ENCODE measurements at regions not wholly inside any gene's neighbourhood (a gene's known extent, or its start where the extent isn't known, plus 50 kb on each side); places are given as distances from the start of the nearest gene placed in this dataset.
"Not testable (repeated sequence)": the region's sequence is repeated elsewhere in the genome, so short reads cannot be mapped to it uniquely, and the experiment has no call there.

DNA sequence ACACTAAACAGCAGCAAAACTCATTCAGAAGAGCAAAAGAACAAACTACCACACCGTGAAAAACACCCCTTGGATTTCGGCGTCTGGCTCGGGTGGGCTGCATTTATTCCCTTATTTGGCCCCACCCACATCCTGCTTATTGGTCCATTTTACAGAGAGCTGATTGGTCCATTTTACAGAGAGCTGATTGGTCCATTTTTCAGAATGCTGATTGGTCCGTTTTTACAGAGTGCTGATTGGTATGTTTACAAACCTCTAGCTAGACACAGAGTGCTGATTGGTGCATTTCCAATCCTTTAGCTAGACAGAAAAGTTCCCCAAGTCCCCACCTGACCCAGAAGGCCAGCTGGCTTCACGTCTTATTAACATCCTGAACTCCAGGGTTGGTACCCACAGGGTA, 286.6 kb upstream of the ASIC2 start:
- not testable (repeated sequence) for H3K36me3 Mint-ChIP-seq; H3K9me3 Mint-ChIP-seq; H3K27ac Mint-ChIP-seq; DNase-seq (ENCODE audit: low spot score in 2 of 2); H3K4me3 Mint-ChIP-seq; H3K4me1 Mint-ChIP-seq; ATAC-seq

DNA sequence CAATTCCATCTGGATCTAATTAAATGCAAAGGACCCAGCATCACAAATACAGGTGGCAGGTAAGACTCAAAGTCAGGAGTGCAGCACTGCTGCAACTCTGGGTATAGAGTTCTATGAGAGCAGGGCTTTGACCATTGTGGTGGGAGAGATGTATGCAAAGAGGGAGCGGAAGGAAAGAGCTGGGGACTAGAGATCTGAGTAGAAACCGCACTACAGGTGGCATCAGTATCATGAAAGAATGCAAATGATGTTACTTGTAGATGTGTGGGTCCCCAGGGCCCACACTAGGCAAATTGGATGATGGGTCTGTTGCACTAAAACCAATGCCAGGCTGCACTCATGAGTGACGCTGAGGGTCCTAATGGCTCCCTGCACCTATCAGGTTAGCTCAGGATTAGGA, 287.1 kb upstream of the ASIC2 start:
- ATAC-seq (no peak), DNase-seq (ENCODE audit: low spot score in 2 of 2) (no peak)
- Mint-ChIP-seq H3K4me3 (no peak overlapping the region), H3K27ac (no peak overlapping the region), H3K9me3 (no peaks in the 10 kb centered on the region), H3K36me3 (no peaks in the 10 kb centered on the region), H3K4me1 (no peaks in the 10 kb centered on the region)

DNA sequence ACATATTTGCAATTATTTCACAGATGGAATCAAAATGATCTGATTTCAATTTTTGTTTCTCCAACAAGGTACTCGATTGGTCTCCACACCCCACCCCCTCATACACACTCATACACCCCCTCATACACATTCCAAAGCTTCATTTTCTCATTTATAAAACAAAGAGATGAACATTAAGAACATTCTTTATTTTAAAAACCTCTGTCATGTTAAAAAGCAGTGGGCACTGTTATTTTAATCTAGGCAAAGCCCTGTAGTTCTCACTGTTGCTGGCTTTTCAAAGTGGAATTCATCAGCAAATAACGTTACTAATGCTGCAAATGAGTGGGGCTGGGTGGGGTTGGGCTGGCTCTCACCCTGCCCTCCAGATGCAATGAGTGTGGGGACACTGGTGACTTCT, 289.6 kb upstream of the ASIC2 start:
- no peak for DNase-seq (ENCODE audit: low spot score in 2 of 2)
- Mint-ChIP-seq H3K4me1 (no peaks in the 10 kb centered on the region), H3K36me3 (no peaks in the 10 kb centered on the region), H3K4me3 (no peak overlapping the region), H3K27ac (no peak overlapping the region), H3K9me3 (no peaks in the 10 kb centered on the region)
- no peak for ATAC-seq

DNA sequence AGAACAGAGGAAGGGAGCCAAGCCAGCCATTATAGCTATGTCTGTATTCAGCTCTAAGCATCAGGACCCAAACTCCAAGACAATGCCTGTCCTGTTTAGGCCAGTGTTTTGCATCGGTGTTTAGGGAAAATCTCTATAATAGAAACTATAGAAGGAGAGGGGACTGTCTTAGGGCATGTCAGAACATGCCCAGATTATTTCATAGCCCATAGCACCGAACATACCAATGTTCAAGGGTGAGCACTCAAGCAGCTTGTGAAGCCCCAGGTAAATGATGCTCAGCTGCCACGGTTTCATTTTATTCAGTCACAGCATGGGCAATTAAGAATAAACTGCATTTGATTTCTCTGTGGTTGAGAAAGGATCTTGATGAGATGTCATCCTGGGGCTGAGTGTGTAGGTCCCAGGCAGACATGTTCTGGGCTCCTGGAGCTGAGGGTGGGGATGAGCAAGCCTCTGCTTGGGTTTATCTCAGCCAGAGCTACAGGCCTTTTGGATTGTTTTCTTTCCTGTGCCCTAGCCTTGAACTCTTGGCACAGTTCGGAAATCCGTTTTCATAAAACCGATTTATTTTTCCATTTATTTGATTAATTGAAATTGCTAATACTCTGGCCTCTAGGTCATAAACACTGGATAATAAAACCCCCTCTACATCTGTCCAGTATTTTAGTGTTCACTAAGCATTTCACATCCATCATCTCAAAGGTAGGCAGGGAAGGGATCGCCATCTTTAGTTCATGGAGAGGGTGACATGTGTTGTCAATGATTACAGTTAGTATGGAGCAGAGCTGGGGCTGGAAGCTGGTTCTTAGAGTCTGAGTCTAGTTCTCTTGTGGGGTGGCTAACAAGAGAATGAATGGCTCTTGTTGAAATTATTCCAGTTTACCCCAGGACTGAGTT, 290.7 kb upstream of the ASIC2 start:
- ATAC-seq (no peak), DNase-seq (ENCODE audit: low spot score in 2 of 2) (no peak)
- H3K36me3 Mint-ChIP-seq = no peaks in the 10 kb centered on the region
- no peaks in the 10 kb centered on the region for H3K4me1 Mint-ChIP-seq
- H3K4me3 Mint-ChIP-seq = no peak overlapping the region
- H3K9me3 Mint-ChIP-seq = no peaks in the 10 kb centered on the region
- no peak overlapping the region for H3K27ac Mint-ChIP-seq

DNA sequence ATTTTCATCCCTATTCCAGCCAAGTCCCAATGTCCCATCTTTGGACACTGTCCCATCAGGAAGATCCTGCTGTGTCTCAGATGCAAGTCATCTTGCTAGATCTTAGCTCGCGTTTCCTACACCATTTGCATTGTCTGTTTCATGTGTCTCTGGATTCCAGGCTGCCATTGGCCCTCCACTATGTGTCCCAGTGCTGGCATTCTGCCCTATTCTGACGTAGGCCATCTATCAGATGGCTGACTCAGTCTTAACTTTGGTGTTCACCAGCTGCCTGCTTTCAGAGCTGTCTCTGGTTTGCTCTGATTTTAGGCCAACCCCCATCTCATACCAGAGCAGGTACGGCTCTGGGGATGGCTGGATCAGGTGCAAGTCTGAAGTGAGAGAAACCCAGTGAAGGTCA, 300.9 kb upstream of the ASIC2 start:
- H3K4me3 Mint-ChIP-seq = no peak overlapping the region

DNA sequence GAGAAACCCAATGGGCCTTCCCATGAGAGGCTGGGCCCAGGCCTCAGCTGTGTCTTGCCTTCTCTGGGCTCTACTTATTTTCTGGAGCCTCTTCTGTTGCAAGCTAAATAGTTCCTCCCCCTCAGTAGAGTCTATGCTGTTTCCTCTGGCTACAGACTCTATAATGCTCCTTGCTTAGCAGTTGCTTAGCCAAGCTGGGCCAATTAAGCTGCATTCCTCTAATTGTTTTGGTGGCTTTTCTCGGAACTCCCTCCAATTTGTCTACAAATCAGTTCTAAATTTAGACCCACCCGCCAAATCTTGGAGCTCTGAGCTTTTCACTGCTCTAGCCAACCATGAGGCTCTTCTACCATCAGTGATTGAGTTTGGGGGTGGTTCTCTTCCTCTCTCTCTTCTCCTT, 302.7 kb upstream of the ASIC2 start:
- H3K36me3 Mint-ChIP-seq = no peaks in the 10 kb centered on the region
- no peak overlapping the region for H3K4me3 Mint-ChIP-seq
- H3K9me3 Mint-ChIP-seq = no peaks in the 10 kb centered on the region
- no peak for DNase-seq (ENCODE audit: low spot score in 2 of 2)
- ATAC-seq = no peak
- no peak overlapping the region for H3K27ac Mint-ChIP-seq
- H3K4me1 Mint-ChIP-seq = no peaks in the 10 kb centered on the region

More for the DNA sequence above, 300.9 kb upstream of the ASIC2 start:
- H3K36me3 Mint-ChIP-seq = no peaks in the 10 kb centered on the region
- no peaks in the 10 kb centered on the region for H3K4me1 Mint-ChIP-seq
- H3K9me3 Mint-ChIP-seq = no peaks in the 10 kb centered on the region
- H3K27ac Mint-ChIP-seq = no peak overlapping the region
- ATAC-seq (no peak), DNase-seq (ENCODE audit: low spot score in 2 of 2) (no peak)

DNA sequence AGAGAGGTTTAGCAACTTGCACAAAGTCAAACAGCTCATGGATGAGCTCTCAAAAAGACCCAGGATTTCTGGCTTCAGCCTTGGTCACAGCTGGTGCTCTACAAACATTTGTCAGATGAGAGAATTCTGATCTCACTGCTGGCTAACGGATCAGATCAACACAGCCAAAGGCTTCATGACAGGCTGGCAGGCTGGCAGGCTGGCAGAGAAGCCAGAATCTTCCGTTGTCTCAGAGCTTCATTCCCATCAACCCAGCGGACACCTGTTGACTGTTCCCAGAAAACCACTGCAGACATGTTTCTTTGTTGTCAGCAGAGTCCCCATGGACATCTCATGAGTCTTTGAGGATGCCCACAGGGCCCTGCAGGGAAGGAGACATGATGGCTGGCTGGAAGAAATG, 303.8 kb upstream of the ASIC2 start:
- no peak overlapping the region for H3K4me3 Mint-ChIP-seq
- no peak for ATAC-seq
- H3K4me1 Mint-ChIP-seq = no peaks in the 10 kb centered on the region
- no peaks in the 10 kb centered on the region for H3K36me3 Mint-ChIP-seq
- no peaks in the 10 kb centered on the region for H3K9me3 Mint-ChIP-seq
- no peak overlapping the region for H3K27ac Mint-ChIP-seq
- no peak for DNase-seq (ENCODE audit: low spot score in 2 of 2)

DNA sequence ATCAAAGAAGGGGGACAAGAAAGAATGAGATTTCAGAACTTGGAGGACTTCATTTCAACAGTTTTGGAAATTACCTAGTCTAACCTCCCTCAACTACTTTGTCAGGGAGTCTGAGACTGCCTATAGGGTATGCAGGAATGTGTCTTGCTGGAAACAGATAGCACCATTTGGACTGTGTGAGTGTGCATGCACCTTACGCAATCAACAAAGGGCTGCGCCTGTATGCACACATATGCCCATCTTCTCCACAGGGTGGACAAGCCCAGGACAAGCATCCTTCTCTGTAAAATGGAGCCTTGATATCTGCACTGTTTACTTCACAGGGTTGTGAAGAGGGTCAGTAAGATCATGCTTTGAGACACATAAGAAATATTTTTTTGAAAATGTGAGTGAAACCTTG, 305.7 kb upstream of the ASIC2 start:
- no peaks in the 10 kb centered on the region for H3K4me1 Mint-ChIP-seq
- no peak overlapping the region for H3K27ac Mint-ChIP-seq
- H3K4me3 Mint-ChIP-seq = no peak overlapping the region
- DNase-seq (ENCODE audit: low spot score in 2 of 2) (no peak), ATAC-seq (no peak)
- H3K36me3 Mint-ChIP-seq = no peaks in the 10 kb centered on the region
- H3K9me3 Mint-ChIP-seq = no peaks in the 10 kb centered on the region

DNA sequence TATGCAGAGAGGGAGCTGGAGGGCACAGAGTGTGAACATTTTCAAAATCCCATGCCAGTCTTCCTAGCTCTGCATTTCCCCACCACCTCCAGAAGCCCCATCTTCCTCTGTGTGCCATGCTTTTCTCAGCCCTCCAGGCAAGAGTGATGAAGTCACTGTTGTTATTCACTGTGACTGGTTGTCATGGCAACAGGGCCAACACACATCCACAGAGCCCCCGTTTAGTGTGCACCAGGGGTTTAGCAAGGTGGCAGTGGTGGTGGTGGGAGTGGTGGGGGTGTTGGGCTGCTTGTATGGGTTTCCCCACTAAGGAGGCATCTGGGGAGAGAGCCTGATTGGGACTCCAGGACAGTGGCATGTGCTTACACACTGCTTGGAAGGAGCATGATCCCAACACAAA, 309.9 kb upstream of the ASIC2 start:
- H3K4me1 Mint-ChIP-seq = no peaks in the 10 kb centered on the region
- H3K9me3 Mint-ChIP-seq = no peaks in the 10 kb centered on the region
- DNase-seq (ENCODE audit: low spot score in 2 of 2) (no peak), ATAC-seq (no peak)
- H3K27ac Mint-ChIP-seq = no peak overlapping the region
- no peaks in the 10 kb centered on the region for H3K36me3 Mint-ChIP-seq
- H3K4me3 Mint-ChIP-seq = no peak overlapping the region

DNA sequence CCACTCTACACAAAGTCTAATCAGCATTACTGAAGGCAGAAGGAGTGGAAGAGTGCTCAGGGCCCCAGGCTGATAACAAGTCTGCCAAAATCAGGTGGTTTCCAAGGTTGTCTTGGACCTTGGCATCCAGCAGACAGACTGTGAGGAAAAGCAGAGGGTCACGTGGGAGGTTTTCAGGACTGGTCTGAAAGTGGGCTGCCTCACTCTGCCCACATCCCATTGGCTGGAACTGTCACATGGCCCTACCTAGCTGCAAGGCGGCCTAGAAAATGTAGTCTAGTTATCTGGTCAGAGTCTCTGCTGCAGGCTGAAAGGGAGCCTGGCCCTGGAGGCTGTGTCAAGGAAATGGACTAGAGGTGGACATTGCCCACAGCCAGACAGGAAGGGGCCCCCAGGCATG, 310.7 kb upstream of the ASIC2 start:
- no peak for ATAC-seq
- H3K4me3 Mint-ChIP-seq = no peak overlapping the region
- H3K27ac Mint-ChIP-seq = no peak overlapping the region
- H3K9me3 Mint-ChIP-seq = no peaks in the 10 kb centered on the region
- no peaks in the 10 kb centered on the region for H3K4me1 Mint-ChIP-seq
- DNase-seq (ENCODE audit: low spot score in 2 of 2) = no peak
- H3K36me3 Mint-ChIP-seq = no peaks in the 10 kb centered on the region

DNA sequence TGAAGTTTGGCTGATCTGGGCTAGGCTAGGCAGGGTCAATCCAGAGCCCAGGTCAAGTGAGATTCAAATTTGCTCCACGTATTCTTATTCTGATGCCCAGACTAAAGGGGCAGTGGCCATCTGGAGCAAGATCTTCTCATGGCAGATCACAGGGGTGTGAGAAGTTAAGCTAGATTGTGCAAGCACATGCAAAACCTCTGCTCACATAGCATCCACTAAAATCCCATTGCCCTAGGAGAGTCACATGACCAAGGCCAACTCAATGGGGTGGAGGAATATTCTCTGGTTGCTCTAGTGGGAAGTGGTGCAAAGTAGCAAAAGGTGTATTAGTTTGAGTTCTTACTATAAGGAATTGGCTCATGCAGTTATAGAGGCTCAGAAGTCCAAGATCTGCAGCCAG, 318.4 kb upstream of the ASIC2 start:
- ATAC-seq (no peak), DNase-seq (ENCODE audit: low spot score in 2 of 2) (no peak)
- Mint-ChIP-seq H3K4me3 (no peak overlapping the region), H3K4me1 (no peaks in the 10 kb centered on the region), H3K36me3 (no peaks in the 10 kb centered on the region), H3K27ac (no peak overlapping the region), H3K9me3 (no peaks in the 10 kb centered on the region)

DNA sequence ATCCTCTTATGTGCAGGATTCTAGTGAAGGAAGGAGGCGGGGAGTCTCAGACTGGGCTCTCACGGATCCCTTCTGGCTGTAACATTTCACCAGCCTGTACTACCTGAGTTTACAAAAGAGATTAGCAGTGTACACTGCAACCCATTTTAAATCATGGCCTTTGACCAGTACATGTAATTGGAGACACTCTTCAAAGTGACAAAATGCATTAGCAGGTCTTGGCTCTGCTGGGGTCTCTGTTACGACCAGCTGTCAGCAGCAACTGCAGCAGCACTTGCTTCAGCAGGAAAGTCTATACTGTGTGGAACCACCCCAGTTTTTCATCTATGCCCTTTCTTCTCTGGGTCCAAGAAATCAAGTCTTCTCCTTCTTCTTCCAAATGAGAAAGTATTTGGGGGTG, 322.8 kb upstream of the ASIC2 start:
- ATAC-seq (no peak), DNase-seq (ENCODE audit: low spot score in 2 of 2) (no peak)
- H3K9me3 Mint-ChIP-seq = no peaks in the 10 kb centered on the region
- no peaks in the 10 kb centered on the region for H3K4me1 Mint-ChIP-seq
- H3K36me3 Mint-ChIP-seq = no peaks in the 10 kb centered on the region
- no peak overlapping the region for H3K4me3 Mint-ChIP-seq
- no peak overlapping the region for H3K27ac Mint-ChIP-seq

DNA sequence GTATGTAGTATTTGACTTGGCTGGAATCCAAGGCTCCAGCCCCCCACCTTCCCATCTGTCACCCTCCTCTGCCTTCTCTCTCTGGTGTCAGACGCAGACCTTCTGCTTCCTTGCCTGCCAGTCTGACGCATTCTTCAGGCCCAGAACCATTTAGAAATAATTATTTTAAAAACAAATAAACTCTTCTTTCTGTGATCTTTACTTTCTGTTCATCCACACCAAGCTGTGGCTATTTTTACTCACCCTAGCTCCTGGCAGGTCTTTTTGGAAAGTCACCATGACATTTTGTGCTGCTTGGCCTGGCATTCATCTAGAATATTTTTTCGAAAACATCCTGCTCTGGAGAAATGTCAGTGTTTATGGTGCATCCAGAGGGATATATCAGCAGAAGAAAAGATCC, 330.7 kb upstream of the ASIC2 start:
- DNase-seq (ENCODE audit: low spot score in 2 of 2) = no peak
- Mint-ChIP-seq H3K27ac (no peak overlapping the region), H3K36me3 (no peaks in the 10 kb centered on the region), H3K9me3 (no peaks in the 10 kb centered on the region), H3K4me1 (no peaks in the 10 kb centered on the region), H3K4me3 (no peak overlapping the region)
- ATAC-seq = no peak

DNA sequence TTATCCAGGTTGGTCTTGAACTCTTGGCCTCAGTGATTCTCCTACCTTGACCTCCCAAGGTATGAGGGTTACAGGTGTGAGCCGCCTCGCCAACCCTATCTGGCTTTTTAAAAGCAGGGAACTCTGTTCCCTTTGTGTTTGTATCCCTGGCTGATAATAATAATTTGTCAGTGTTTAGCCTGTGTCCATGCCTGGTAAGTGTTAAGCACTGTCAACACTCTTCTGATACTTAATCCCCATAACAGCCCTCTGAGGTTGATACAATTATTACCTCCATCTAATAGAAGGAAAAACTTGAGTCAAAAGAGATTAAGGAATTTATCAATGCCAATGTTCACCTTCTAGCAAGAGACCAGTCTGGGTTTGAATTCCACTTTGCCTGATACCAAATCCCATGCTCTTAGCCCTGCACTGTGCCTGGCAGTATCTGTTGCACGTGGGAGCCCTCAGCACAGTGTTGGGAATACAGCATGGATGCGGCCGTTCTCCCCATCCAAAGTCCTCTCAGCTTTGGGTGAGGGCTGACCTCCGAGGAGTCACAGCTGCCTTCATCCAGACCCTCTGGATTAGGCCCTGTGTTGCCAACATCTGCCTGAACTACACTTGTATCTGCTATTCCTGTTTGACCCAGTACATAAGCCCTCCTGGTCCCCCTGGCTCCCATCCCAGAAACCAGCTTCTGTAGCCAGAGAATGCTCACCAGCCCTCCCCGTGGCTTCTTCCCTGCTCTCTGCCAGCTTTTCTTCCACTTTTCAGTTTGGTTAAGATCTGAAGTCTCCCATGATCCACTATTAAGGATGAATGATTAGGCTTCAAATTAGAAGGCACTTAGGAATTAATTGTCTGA, 335.6 kb upstream of the ASIC2 start:
- H3K36me3 Mint-ChIP-seq = no peaks in the 10 kb centered on the region
- no peak for DNase-seq (ENCODE audit: low spot score in 2 of 2)
- no peaks in the 10 kb centered on the region for H3K4me1 Mint-ChIP-seq
- H3K9me3 Mint-ChIP-seq = peaks cover 8% of the 10 kb centered on the region
- no peak overlapping the region for H3K4me3 Mint-ChIP-seq
- no peak overlapping the region for H3K27ac Mint-ChIP-seq
- no peak for ATAC-seq

DNA sequence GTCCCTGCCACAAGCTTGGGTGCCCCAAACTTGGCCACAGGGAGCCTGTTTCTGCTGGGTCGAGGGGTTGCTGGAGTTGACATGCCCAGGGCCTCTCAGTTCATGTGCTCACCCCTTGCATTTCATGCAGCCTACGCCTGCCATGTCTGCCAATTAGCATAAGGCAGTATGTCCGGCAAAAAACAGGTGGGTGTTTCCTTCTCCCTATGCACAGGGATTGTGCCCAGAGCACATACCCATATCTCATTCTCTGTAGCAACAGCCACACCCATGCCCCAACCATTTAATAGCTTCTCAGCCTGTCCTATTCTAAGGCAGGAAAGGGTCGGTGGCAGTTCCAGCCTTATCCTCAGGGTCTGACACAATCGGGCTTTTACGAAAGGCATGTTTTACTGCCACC, 340.4 kb upstream of the ASIC2 start:
- ATAC-seq (no peak), DNase-seq (ENCODE audit: low spot score in 2 of 2) (no peak)
- no peaks in the 10 kb centered on the region for H3K36me3 Mint-ChIP-seq
- no peak overlapping the region for H3K4me3 Mint-ChIP-seq
- no peak overlapping the region for H3K27ac Mint-ChIP-seq
- H3K9me3 Mint-ChIP-seq = peaks cover 18% of the 10 kb centered on the region
- peaks cover 13% of the 10 kb centered on the region for H3K4me1 Mint-ChIP-seq

DNA sequence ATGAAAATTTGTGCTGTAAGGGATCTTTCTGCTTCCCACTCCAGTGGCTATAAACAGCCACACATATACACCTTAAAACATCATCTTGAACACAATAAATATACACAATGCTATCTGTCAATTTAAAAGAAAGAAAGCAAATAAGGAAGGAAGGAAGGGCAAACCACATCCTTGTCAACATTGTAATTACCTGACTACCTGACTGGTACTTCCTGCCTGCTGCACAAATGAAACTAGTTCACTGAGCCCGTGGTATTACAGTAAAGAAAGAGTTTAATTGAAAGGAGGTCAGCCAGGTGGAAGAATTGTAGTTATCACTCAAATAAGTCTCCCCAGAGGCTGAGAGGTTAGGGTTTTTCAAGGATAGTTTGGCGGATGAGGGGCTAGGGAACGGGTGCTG, 344.4 kb upstream of the ASIC2 start:
- DNase-seq (ENCODE audit: low spot score in 2 of 2) (no peak), ATAC-seq (no peak)
- peaks cover 18% of the 10 kb centered on the region for H3K9me3 Mint-ChIP-seq
- no peak overlapping the region for H3K4me3 Mint-ChIP-seq
- no peaks in the 10 kb centered on the region for H3K36me3 Mint-ChIP-seq
- H3K27ac Mint-ChIP-seq = no peak overlapping the region
- peaks cover 13% of the 10 kb centered on the region for H3K4me1 Mint-ChIP-seq
